ENCODE measurements at regions not wholly inside any gene's neighbourhood (a gene's known extent, or its start where the extent isn't known, plus 50 kb on each side); places are given as distances from the start of the nearest gene placed in this dataset.

DNA sequence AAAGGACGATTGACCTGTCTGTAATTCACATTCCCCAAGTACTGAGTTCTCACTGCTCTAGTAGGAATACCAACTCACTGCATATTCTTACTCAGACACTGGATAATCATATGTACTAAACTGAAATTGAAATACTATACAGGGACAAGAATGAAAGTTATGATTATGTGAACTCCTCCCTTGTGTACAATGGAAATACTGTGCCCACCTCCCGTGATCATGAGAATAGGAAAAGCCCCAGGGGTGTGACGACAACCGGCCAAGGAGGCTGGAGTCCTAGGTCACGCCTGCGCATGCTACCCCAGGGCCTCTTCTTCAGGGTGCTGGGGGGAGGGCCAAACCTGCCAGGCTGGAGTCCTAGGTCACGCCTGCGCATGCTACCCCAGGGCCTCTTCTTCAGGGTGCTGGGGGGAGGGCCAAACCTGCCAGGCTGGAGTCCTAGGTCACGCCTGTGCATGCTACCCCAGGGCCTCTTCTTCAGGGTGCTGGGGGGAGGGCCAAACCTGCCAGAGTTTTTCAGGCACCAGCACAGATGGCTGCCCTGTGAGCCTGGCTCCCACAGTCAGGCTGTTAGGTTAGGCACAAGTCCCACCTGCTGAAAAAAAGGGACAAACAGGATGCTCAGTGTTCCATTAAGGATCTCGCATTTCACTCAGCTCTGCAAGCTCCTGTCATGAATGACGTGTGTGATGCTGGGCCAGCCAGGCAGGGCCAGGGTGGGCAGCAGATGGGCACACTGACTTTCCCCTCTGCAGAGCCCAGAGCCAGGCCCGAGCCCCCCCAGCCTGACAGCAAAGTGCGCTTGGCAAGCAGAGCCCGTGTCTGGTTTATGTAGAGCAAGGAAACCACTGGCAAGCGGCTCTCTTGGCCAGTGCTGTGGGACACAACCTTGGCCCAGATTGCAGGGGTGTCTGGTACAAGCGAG is 107.7 kb downstream of the FOXF2 start:
- TF ChIP-seq POLR2AphosphoS5 (IDR thresholded peaks at IDR 0.05) (no peak), CTCF (IDR thresholded peaks at IDR 0.05) (no peak)
